ENCODE measurements at regions not wholly inside any gene's neighbourhood (a gene's known extent, or its start where the extent isn't known, plus 50 kb on each side); places are given as distances from the start of the nearest gene placed in this dataset.

GRCh38 chr13:100842136-100842535 is 167.5 kb upstream of the TMTC4 start:
- WGBS, 2 donors = 92 to 94% methylated on average over 1 of the region's 1 CpG
- Histone ChIP-seq H3K27me3 (no peaks in the 10 kb centered on the region), H3K4me1 (no peaks in the 10 kb centered on the region), H3K36me3 (ENCODE audit: low read depth, missing control alignments) (no peaks in the 10 kb centered on the region), H3K9me3 (no peaks in the 10 kb centered on the region), H3K4me3 (no peak overlapping the region), H3K27ac (no peak overlapping the region)
- TF ChIP-seq, protein P1, sequence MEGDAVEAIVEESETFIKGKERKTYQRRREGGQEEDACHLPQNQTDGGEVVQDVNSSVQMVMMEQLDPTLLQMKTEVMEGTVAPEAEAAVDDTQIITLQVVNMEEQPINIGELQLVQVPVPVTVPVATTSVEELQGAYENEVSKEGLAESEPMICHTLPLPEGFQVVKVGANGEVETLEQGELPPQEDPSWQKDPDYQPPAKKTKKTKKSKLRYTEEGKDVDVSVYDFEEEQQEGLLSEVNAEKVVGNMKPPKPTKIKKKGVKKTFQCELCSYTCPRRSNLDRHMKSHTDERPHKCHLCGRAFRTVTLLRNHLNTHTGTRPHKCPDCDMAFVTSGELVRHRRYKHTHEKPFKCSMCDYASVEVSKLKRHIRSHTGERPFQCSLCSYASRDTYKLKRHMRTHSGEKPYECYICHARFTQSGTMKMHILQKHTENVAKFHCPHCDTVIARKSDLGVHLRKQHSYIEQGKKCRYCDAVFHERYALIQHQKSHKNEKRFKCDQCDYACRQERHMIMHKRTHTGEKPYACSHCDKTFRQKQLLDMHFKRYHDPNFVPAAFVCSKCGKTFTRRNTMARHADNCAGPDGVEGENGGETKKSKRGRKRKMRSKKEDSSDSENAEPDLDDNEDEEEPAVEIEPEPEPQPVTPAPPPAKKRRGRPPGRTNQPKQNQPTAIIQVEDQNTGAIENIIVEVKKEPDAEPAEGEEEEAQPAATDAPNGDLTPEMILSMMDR (IDR thresholded peaks at IDR 0.05) = no peak
- TF ChIP-seq POLR2A (IDR thresholded peaks at IDR 0.05) = no peak
- intact Hi-C loops (cut with DNase I; ENCODE audit: low total_unique reads) = no loop called here
- DNase-seq = no peak

DNA sequence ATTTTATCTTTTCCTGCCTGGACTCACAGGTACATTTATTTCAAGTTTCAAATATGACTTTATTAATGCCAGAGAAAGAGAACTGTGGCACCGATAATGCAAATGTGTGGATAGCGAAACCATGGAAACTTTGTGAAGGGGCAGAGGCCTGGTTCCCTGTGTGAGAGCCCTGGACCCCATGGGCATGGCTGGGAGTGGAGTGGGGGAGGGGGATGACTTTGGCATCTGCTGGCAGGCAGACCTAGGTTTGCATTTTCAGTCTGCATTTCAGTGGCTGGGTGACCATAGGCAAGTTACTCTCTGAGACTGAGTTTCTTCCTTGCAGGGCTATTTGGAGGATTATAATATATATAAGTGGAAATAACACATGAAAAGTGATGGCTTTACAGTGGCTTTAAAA is 163.8 kb upstream of the TMTC4 start:
- TF ChIP-seq, protein P1 (IDR thresholded peaks at IDR 0.05) = no peak
- TF ChIP-seq POLR2A (IDR thresholded peaks at IDR 0.05) = no peak
- intact Hi-C loops (cut with DNase I; ENCODE audit: low total_unique reads) = no loop called here
- WGBS, 2 donors = 92 to 94% methylated on average over 2 of the region's 2 CpGs
- DNase-seq = no peak
- no peaks in the 10 kb centered on the region for H3K4me1 ChIP-seq
- H3K9me3 ChIP-seq = no peaks in the 10 kb centered on the region
- H3K27me3 ChIP-seq = no peaks in the 10 kb centered on the region
- H3K36me3 ChIP-seq (ENCODE audit: low read depth, missing control alignments) = no peaks in the 10 kb centered on the region
- no peak overlapping the region for H3K4me3 ChIP-seq
- no peak overlapping the region for H3K27ac ChIP-seq

DNA sequence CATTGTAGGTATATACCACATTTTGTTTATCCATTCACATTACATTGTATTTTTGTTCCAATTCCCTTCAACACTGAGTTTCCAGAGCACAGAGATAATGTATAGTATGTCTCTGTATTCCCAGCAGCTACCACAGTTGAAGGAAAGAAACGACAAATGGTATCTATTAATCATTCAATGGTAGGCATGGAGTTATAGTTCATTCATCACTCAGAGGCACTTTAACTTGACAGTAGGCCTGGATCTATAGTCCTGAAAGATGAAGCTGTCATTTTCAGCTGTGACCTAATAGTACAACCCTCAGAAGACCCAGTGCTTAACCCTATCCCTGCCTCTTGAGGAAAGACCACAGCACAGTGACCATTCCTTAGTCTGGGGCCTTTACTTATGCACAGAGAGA is 163.0 kb upstream of the TMTC4 start:
- H3K9me3 ChIP-seq = no peaks in the 10 kb centered on the region
- H3K27me3 ChIP-seq = no peaks in the 10 kb centered on the region
- intact Hi-C loops (cut with DNase I; ENCODE audit: low total_unique reads) = no loop called here
- no peaks in the 10 kb centered on the region for H3K36me3 ChIP-seq (ENCODE audit: low read depth, missing control alignments)
- TF ChIP-seq, protein P1 (IDR thresholded peaks at IDR 0.05) = no peak
- TF ChIP-seq POLR2A (IDR thresholded peaks at IDR 0.05) = no peak
- no peaks in the 10 kb centered on the region for H3K4me1 ChIP-seq
- H3K4me3 ChIP-seq = no peak overlapping the region
- DNase-seq = no peak
- WGBS, 2 donors = 38 to 39% methylated on average over 1 of the region's 1 CpG
- H3K27ac ChIP-seq = no peak overlapping the region

DNA sequence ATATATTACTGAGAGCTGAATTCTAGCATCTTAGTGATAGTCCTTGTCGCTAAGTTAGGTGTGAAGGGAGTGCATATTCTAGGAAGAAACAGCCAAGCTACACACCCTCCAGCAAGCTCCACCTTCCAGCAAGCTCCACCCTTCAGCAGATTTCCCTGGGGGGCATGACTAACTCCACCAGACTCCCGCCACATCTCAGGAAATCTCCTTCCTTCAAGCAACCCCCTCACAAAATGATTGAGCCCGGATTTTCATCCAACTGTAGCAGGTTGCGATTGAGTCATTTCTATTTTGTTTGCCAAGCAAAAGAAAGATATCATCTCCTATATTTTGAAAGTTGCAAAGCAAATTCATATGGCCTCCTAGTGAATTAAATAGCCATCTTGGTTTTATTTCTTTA is 162.1 kb upstream of the TMTC4 start:
- no peak for DNase-seq
- no peak overlapping the region for H3K4me3 ChIP-seq
- no peaks in the 10 kb centered on the region for H3K27me3 ChIP-seq
- H3K9me3 ChIP-seq = no peaks in the 10 kb centered on the region
- no peak overlapping the region for H3K27ac ChIP-seq
- intact Hi-C loops (cut with DNase I; ENCODE audit: low total_unique reads) = no loop called here
- H3K4me1 ChIP-seq = no peaks in the 10 kb centered on the region
- TF ChIP-seq POLR2A (IDR thresholded peaks at IDR 0.05) = no peak
- TF ChIP-seq, protein P1 (IDR thresholded peaks at IDR 0.05) = no peak
- no peaks in the 10 kb centered on the region for H3K36me3 ChIP-seq (ENCODE audit: low read depth, missing control alignments)
- WGBS, 2 donors = 82 to 85% methylated on average over 4 of the region's 4 CpGs

DNA sequence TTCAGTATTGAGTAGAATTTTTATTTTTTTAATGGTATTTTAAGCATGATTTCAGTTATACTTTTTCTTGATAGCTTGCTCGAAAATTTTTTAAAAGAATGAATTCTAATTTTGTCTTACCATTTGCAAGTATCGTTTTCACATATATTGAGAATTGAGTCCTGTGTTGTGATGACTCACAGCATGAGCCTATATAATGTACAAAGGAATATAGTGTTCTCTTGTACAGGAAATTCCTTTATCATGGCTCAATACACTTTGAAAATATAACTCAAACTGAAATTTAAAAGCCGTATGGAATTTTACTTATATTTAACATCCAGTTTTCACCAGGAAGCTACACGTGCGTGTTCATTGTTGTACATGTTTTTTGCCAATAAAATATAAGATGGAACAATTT is 161.1 kb upstream of the TMTC4 start:
- WGBS, 2 donors = 75 to 81% methylated on average over 5 of the region's 5 CpGs
- no peak for TF ChIP-seq POLR2A (IDR thresholded peaks at IDR 0.05)
- TF ChIP-seq, protein P1 (IDR thresholded peaks at IDR 0.05) = no peak
- DNase-seq = no peak

More for the DNA sequence above, 161.1 kb upstream of the TMTC4 start:
- H3K9me3 ChIP-seq = no peaks in the 10 kb centered on the region
- intact Hi-C loops (cut with DNase I; ENCODE audit: low total_unique reads) = no loop called here
- no peak overlapping the region for H3K27ac ChIP-seq
- no peaks in the 10 kb centered on the region for H3K36me3 ChIP-seq (ENCODE audit: low read depth, missing control alignments)
- H3K4me1 ChIP-seq = no peaks in the 10 kb centered on the region
- H3K4me3 ChIP-seq = no peak overlapping the region
- no peaks in the 10 kb centered on the region for H3K27me3 ChIP-seq
